A673 (cell line): ENCODE measurements at regions not wholly inside any gene's neighbourhood (a gene's known extent, or its start where the extent isn't known, plus 50 kb on each side); places are given as distances from the start of the nearest gene placed in this dataset.

ENCODE experiments used
- CTCF ChIP-seq: fragments of 300-800, 200-600 bp; sonication (generic); conservative IDR thresholded peaks from 2 replicates; pipeline ENCODE4 v1.5.1; 2017; ENCODE audit warnings: low read depth, mild to moderate bottlenecking, antibody characterized with exemption, low read length, moderate library complexity, mixed read lengths
- EZH2 ChIP-seq: fragments of 200-600 bp; sonication (generic); IDR thresholded peaks from 2 replicates; pipeline ENCODE4 v1.6.1; 2017; ENCODE audit warnings: borderline replicate concordance, low read depth, mild to moderate bottlenecking, mixed read lengths, antibody characterized with exemption, low read length; ENCODE audit not compliant: poor library complexity, severe bottlenecking

GRCh38 chr10:108785011-108785410 lies 1138.3 kb downstream of the XPNPEP1 start:
- TF ChIP-seq CTCF: no peak
- TF ChIP-seq EZH2: no peak
